NCI-H1417 treated with DMSO at 0.1 percent for 48 hours (cell line): ENCODE measurements at regions not wholly inside any gene's neighbourhood (a gene's known extent, or its start where the extent isn't known, plus 50 kb on each side); places are given as distances from the start of the nearest gene placed in this dataset.

Source experiments
- DNase-seq: peaks from one replicate; lab custom pipeline; 2025; lab: John Stamatoyannopoulos, UW

DNA sequence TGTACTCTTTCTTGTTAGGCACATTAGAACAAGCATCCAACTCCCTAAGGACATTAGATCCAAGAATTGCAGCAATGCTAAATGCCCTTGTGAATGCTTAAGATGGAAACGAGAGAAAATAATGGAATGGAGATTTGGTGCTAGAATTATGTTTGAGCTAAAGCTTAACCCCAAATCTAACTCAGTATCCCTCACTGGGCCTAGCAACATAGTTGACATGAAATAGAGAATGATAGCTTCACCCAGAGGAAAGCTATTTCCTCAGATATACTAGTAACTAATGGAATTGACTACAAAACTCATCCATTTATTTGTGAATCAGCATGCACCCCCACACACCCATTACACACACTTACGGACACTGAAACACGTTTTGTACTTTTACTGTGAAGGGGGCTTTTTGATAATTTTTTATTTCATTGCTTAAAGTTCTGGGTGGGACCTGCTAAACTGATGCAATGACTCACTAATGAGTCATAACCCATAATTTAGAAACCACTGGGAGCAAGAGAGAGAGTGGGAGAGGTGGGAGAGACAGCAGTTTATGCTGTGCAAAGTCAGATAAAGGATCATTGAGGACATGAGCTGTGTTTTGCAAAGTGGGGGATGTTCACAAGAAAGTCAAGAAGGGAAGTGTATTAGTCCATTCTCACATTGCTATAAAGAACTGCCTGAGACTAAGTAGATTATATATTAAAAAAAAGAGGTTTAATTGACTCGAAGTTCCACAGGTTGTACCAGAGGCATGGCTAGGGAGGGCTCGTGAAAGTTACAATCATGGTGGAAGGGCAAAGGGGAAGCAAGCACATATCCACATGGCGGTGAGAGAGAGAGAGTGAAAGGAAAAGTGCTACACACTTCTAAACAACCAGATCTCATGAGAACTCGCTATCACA is 382.7 kb downstream of the SFMBT2 start:
- DNase-seq = no peak

DNA sequence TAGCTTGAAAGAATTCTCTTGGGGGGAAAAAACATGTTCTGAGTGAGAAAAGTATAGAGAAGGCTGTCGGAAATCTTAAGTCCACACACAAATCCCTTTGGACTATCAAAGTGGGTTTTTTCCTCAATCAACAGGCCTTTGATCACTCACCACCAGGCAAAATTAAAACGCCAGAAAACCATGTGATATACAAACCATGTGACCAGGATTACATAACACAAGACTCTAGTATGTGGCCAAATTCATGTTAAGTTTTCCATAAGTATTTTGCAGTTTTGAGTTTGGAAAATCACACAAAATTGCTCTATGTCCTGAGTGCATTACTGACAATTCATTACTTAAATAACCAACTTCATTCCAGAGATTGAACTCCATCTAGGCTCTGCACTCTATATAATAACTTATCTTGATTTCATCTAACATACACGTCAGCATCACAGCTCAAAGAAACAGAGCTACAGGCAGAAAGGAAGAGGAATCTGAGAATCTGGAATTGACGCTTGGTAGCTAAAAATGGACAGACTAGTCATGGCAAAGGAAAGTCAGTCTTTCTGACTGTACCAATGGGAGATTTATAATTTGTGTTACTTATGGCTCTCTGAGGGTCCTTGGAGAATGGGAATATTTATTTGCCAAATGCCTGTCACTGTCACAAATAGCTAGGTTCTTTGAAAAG is 383.5 kb downstream of the SFMBT2 start:
- DNase-seq = no peak

DNA sequence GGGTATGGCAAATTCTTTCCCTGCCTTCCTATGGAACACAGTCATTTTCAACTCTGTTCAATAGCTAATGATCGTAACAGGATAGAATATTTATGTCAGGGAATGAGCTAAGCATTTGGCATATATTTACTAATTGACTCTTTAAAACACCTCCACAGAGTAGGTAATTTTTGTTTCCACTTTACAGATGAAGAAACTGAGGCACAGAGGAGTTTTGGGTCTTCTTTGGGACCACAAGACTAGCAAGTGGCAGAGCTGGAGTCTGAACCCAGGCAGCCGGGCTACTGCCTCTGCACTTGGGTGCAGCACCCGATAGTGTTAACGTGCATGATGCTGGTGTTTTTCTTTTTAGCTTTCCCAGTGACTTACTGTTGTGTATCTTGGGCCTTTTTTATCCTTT is 384.0 kb downstream of the SFMBT2 start:
- no peak for DNase-seq

DNA sequence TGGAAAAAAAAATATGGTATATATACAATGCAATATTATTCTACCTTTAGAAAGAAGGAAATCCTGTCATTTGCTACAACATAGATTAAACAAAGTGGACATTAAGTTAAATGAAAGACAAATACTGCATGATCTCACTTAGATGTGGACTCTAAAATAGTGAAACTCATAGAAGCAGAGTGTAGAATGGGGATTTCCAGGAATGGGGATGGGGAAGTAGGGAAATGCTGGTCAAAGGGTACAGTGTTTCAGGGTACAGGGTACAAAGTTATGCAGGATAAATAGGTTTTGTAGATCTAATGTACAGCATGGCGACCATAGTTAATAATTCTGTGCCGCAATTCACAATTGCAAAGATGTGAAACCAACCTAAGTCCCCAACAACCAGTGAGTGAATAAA is 385.5 kb downstream of the SFMBT2 start:
- DNase-seq = no peak

DNA sequence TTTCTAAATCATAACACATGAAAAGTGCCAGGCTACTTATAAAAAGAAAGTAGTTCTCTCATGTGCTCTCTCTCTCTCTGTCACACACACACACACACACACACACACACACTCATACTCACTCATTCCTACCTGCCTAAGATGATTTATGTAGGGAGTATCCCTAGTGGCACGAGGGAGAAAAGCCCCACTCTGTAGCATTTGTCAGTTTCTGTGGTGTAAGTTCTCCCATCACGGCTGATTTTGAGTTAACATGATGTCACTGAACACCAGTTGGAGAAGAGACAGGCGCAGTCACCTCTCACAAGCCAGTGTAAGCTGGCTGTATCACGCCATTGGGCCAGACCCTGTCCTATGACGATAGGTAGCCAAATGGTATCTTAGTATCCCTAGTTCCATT is 395.4 kb downstream of the SFMBT2 start:
- DNase-seq = no peak

DNA sequence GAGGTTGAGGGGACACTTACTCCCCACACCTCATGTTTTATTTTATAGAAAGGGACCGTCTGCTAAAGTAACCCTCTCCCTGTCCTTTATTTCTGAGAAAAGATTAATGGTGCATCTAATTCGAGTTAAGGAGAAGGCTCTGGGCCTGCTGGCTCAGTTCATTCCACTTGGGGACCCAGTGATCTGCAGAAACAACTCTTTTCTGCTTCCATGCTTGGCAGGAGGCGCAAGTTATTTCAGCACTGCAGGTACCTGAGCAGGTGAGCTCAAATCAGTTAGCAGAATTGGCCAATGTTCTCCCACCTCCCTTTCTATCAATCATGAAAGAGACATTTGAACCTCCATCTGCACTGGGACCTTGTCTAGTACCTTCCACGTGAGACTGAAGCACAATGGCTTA is 396.1 kb downstream of the SFMBT2 start:
- no peak for DNase-seq

DNA sequence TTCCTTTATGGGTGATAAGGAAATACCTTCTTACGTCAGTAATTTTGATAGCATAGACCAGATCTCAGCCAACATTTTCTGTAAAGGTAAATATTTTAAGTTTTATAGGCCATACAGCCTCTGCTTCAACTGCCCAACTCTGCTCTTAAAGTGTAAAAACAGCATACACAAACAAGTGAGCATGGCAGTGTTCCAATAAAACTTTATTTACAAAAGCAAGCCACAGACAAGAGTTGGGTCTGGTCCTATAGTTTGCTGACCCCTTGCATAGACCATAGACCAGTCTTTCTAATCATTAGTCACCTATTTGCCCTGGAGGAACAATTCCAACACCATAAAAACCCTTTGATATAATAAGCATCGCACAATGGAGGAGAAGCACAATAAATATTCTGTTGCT is 398.8 kb downstream of the SFMBT2 start:
- DNase-seq = no peak

DNA sequence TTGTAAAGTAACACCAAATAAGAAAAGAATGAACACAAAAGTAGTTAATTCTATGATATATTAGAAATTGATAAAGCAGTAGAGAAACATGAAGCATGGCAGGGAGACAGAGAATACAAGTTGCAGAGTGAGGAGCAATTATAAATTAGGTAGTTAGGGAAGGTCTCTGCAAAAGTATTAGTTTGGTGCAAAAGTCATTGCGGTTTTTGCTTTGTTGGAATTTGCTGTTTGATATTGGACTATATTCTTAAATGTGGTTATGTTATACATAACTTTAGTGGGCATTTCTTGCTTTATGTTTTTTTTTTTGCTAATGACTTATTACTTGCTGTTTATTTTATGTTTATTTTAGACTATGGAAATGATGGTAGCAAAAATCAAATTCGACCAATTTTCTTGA is 402.2 kb downstream of the SFMBT2 start:
- no peak for DNase-seq

DNA sequence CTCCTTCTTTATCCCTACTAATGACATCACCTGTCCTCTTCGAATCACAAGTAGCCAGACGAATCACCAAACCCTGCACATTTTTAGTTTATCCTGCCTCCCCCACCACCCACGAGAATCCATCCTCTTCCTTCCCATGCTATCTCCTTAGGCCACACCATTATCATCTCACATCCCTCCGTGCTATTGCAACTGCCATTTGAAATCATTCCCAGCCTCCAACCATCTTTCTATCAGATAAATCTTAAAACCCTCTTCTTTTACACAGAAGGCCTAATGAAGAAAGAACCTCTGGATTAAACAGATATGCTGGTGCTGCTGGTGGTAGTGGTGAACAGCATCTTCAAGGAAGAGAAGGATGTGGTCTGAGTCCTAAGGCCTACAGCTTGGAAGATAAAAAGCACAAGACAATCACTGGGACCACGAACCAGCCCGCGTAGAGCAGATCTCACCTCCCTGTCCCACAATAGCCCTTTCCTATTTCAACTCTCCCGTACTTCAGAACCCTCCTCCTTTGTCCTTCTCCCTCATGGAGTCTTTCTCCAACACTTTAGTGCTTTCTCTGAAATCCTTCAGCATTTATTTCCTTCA is 403.1 kb downstream of the SFMBT2 start:
- no peak for DNase-seq

DNA sequence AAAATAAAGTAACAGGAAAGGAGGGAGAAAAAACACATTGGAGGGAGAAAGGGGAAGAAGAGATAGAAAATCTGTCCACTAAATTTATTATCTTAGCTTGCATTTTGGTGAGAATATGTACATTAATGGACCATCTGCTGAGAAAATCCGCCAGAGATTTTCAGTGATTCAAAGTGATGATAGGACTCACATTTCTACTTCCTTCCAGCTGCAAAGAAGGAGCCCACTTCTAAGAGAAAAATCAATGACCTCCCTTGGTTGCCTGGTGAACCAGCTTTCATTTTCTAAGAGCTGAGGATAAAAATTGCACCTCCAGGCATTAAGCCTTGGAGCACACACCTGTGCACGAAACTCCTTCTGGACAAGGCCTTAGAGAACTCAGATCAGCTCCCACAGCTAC is 404.3 kb downstream of the SFMBT2 start:
- no peak for DNase-seq

DNA sequence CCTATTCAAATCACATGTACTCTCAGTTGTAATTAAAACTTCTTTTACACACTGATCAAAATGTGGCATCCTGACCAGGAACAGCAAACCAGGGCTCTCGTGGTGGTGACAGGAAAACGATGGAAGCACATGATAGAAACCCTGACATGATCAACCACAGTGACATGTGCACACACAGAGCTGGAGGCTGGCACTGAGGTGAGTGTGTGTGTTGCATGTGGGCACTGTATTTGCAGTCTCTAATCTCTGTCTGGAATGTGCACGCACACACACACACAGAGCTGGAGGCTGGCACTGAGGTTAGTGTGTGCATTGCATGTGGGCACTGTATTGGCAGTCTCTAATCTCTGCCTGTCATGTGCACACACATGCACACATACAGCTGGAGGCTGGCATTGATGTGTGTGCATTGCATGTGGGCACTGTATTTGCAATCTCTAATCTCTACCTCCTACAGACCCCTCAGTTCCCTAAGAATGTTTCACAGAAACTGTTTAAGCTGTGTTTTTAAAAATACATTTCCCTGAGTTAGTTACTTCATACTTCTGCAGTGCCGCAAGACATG is 406.9 kb downstream of the SFMBT2 start:
- DNase-seq = no peak

DNA sequence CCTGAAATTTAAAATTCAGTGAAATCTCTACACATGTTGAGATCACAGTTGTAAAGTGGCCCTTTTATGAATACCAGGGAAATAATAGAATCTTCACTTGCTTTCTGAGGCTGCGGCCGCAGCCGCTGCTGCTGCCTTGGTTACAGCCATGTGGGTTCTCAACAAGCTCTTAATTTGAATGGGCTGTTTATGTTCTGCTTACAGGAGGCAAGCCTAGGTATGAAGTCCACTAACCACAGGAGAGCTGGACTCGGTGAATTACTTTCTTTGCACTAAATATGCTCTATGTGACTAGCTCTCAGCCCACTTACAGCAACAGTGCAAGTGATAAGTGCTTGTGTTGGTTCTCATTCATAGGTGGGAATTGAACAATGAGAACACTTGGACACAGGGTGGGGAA is 410.8 kb downstream of the SFMBT2 start:
- DNase-seq = peak; percentile 3

DNA sequence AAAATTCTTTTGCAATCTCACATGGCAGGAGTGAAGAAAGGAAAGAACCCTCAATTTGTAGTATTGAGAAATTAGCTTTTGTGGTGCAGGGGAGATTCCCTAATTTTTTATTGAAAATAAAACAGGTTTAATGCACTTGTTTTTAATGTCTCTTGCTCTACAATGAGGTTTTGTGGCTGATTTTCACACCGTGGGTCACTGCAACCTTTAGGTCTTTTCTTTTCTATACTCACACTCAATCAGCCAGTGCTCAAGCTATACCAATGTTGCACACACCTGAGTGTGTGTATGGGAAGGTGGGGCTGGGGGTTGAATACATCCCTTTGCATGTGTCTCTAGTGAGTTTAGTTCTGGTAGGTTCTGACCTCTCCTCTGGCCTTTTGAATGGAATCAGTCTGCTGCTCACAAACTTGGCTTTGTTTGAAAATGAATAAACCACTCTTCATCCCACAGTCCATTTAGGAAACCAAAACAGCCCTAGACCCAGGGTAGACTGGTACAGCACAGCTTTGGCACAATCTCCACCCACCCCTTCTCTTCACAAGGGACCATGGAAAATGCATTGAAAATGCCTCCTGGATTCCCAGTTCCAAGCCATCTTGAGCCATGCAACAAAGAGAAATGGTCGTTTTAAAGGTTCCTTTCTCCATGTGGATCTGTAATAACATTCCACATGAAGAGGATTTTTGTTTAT is 411.5 kb downstream of the SFMBT2 start:
- DNase-seq = no peak

DNA sequence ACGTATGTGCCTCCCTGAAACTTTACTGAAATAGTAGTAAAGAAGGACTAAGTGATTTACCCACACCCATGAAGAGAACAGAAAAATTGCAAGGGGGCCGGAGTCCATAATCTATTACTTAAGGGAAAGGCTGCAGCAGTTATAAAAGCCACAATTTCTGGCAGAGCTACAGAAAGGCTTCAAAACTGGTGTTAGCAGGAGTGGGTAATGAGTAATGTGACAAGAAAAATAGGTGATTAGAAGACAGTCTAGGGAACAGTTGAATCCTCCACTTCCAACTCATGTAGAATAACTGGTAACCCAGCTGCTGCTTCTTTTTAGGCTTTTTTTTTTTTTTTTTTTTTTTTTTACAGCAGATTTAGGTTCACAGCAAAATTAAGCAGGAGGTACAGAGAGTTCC is 413.3 kb downstream of the SFMBT2 start:
- DNase-seq = no peak

DNA sequence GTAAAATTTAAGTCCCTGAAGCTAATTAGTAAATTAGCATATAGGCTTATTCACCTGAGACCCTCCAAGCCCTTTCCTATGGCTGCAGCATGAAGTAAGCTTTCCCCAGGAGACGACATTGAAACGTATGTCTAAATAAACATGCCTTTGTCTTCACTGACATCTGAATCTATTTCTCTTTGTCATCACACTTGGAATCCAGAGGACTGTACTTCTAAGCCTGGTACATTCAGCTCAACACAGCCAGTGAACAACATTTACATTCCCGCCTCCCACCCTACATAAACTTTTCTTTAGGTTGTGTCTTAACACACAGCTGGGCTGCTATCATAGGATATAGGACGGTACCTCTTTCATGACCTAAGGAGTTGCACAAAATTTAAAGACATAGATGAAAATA is 414.4 kb downstream of the SFMBT2 start:
- DNase-seq = no peak

DNA sequence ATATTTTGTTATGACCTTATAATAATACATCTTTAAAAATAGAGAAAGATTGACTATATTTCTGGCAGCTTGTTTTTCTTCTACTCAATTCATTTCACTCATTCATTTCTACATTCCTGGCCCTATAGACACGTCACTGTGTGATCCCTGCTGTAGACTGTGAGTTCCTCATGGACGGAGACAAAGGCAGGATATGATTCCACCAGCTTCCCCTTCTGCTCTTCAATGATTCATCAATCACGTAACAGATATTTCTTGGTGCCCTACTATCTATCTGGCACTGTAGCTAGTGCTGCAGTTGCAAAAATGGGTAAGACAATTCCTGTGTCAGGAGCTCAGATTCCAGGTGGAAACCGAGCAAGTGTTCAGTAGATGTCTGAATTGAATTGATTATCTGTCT is 415.0 kb downstream of the SFMBT2 start:
- no peak for DNase-seq

DNA sequence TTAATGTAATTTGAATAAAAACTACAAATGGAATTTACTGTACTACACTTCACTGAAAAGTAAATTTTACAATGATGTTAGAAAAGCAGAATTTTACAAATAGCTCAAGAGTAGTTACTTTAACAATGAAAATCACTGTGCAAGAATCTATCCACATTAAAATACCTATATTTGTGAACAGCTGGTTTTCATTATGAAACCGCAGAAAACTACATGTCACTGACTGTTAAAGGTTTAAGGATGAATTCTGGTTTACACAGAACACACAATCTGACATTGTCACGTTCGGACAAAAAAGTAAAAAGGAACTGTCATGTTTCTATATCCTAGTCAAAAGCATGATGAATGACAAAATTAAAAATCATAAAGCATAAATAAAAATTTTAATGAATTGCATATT is 415.3 kb upstream of the PRKCQ start:
- no peak for DNase-seq

DNA sequence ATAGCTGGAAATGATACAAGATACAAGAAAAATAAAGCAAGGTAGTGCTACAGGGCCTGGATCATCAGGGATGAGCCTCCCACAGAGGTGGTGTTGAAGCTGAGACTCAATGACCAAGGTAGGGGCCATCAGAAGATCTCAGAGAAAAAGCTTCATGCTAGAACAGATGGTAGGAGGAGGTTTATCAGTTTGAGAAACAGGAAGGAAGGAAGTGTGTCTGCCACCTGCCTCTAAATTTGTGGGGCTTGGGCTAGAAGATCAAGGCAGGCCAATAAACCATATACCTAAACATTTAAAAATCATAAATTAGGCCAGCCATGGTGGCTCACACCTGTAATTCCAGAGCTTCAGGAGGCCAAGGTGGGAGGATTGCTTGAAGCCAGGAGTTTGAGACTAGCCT is 410.8 kb upstream of the PRKCQ start:
- DNase-seq = no peak

DNA sequence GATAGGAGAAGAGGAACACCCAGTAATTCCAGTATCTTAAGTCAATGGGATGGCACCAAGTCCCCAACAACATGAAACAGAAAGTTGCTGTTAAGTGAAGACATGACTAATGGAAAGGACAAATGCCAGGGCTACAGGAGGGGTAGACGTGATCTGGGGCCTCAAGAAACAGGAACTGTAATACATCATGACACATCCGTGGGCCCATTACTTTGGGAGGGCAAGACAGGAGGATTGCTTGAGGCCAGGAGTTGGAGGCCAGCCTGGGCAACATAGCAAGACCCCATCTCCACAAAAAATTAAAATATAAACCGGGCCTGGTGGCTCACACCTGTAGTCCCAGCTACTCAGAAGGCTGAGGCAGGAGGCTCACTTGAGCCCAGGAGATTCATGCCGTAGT is 408.6 kb upstream of the PRKCQ start:
- no peak for DNase-seq

DNA sequence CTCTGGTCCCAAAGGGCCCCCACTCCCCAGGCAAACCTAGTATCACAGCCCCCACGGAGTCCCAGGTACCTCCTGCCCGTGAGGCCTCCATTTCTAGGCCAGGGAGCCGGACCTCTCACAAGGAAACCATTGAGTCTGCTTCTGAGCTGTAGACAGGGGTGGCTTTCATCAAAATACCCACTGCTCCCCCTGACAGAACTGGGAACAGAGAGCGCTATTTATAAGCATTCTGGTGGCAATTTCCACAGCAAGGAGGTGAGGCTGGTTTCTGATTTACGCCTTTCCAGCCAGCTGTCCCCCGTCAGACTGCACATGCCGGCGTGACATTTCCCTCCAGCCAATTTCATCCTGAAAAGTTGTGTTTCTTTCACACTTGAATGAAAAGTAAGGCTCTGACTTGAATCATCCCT is 407.5 kb upstream of the PRKCQ start:
- DNase-seq = no peak

DNA sequence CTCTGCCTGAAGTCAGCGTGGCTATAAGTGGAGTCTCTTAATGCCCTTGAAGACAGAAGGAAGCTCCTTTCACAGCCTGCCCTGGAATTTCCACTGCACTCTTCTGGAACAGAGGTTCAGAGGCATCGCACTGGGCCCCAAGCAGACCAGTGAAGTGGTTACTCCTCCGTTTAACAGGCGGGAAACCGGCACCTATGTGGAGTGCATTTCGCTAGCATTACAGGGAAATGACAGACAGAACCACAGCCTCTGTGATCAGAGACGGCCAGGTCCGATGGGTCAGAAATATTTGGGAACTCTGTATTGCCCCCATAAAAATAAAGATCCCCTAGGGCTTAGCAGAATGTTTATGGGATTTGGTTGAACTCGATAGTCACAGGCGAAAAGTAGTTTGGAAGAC is 406.9 kb upstream of the PRKCQ start:
- no peak for DNase-seq

DNA sequence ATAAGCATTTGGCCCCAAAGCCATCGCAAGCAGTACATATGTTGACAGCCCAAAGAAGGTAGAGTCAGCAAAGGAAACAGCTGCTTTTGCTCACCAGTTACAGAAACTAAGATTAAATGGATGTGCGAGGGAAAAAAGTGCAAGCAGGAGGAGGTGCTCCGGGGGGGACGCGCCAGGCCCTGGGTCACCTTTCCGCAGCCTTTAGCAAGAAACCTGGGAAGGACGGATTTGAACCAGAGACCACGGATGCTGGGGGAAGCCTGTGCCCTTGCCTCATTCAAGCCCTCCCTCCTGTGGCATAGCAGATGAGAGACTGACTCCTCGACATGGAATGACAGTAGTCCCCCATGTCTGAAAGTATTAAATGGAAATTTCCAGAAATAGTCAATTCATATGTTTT is 405.6 kb upstream of the PRKCQ start:
- no peak for DNase-seq
